T-cell (primary cell): ENCODE measurements at regions not wholly inside any gene's neighbourhood (a gene's known extent, or its start where the extent isn't known, plus 50 kb on each side); places are given as distances from the start of the nearest gene placed in this dataset.

ENCODE experiments used
- ATAC-seq, 4 experiments: fragments of 200-7000 bp in 3 of 4; fragments of 150-1000 bp in 1 of 4; cut with Tn5 transposase; replicated peaks in 1 of 4; 1 replicate in 3 of 4; 2 replicates in 1 of 4; pipeline ENCODE4 v1.10.0; 2021; ENCODE audit warnings: moderate library complexity in 3 of 4, mild to moderate bottlenecking in 2 of 4, moderate number of reproducible peaks in 1 of 4
- CTCF ChIA-PET, 2 donors: fragments of 300-600 bp; sonication (Branson Sonifier 250); formaldehyde crosslinking; loops; one replicate each; lab custom pipeline; 2022; ENCODE audit warnings: antibody characterized with exemption in 2 of 2; lab: Charles Lee
- POLR2A ChIA-PET, 2 donors: fragments of 300-600 bp; sonication (Branson Sonifier 250); formaldehyde crosslinking; loops; one replicate each; lab custom pipeline; 2022; ENCODE audit warnings: antibody characterized with exemption in 2 of 2; lab: Charles Lee
- DNase-seq, 35 experiments: peaks; one replicate each; pipeline versions ENCODE4 v3.0.0 to v3.0.0-alpha.2; 2013 to 2023
- H3K27ac ChIP-seq: one replicate; pipeline ENCODE4 v1.5.1; 2013; ENCODE audit warnings: low read length
- H3K27me3 ChIP-seq, 2 experiments: replicated peaks in 1 of 2; 1 replicate in 1 of 2; 2 replicates in 1 of 2; pipeline versions ENCODE4 v1.6.1 to v1.7.0; 2013; ENCODE audit warnings: low read length in 1 of 2, mixed read lengths in 1 of 2; ENCODE audit not compliant: control insufficient read depth in 2 of 2, insufficient read depth in 2 of 2; ENCODE audit errors: extremely low read depth in 1 of 2
- H3K36me3 ChIP-seq, 2 donors: 1 replicate in 1 of 2; 2 replicates in 1 of 2; pipeline versions ENCODE4 v1.6.1 to v1.7.0; 2013; ENCODE audit warnings: low read length in 1 of 2; ENCODE audit not compliant: control insufficient read depth in 2 of 2, insufficient read depth in 1 of 2; ENCODE audit errors: extremely low read depth in 1 of 2
- H3K4me1 ChIP-seq, 2 experiments: 1 replicate in 1 of 2; 2 replicates in 1 of 2; pipeline versions ENCODE4 v1.6.1 to v1.7.0; 2013; ENCODE audit warnings: low read length in 2 of 2, mixed read lengths in 1 of 2; ENCODE audit not compliant: insufficient read depth in 2 of 2, control insufficient read depth in 1 of 2; ENCODE audit errors: extremely low read depth in 1 of 2
- H3K4me3 ChIP-seq, 2 donors: 1 replicate in 1 of 2; 2 replicates in 1 of 2; pipeline versions ENCODE4 v1.5.1 to v1.7.0; 2013; ENCODE audit warnings: mild to moderate bottlenecking in 2 of 2, low read length in 1 of 2, moderate library complexity in 1 of 2; ENCODE audit not compliant: control insufficient read depth in 1 of 2; ENCODE audit errors: extremely low read depth in 1 of 2
- H3K9me3 ChIP-seq: 2 replicates; pipeline ENCODE4 v1.7.0; 2013
- H3K27ac Mint-ChIP-seq, 2 donors: one replicate each; pipeline ENCODE4 v1.8.0; 2020 to 2021; ENCODE audit warnings: mild to moderate bottlenecking in 2 of 2, mixed read lengths in 2 of 2
- H3K27me3 Mint-ChIP-seq, 2 donors: one replicate each; pipeline ENCODE4 v1.8.0; 2021 to 2022; ENCODE audit warnings: mixed read lengths in 2 of 2
- H3K36me3 Mint-ChIP-seq: one replicate; pipeline ENCODE4 v1.8.0; 2021; ENCODE audit warnings: mixed read lengths
- H3K4me1 Mint-ChIP-seq, 3 donors: one replicate each; pipeline ENCODE4 v1.8.0; 2020 to 2022; ENCODE audit warnings: mixed read lengths in 3 of 3, mild to moderate bottlenecking in 1 of 3
- H3K4me3 Mint-ChIP-seq, 3 donors: one replicate each; pipeline ENCODE4 v1.8.0; 2020 to 2022; ENCODE audit warnings: mild to moderate bottlenecking in 3 of 3, mixed read lengths in 3 of 3, moderate library complexity in 3 of 3
- H3K9me3 Mint-ChIP-seq, 3 donors: one replicate each; pipeline ENCODE4 v1.8.0; 2020 to 2022; ENCODE audit warnings: mixed read lengths in 3 of 3
- WGBS: methylation state at CpG from one replicate; pipeline ENCODE4 v1.1.5; 2013; ENCODE audit warnings: missing lambda C conversion rate; ENCODE audit not compliant: insufficient coverage; 5-methylcytosine and 5-hydroxymethylcytosine counted together

GRCh38 chr20:5433352-5433751 is 116.6 kb upstream of the PROKR2 start:
- H3K4me3 ChIP-seq = no peak overlapping the region
- Mint-ChIP-seq H3K9me3 (peaks cover 0 to 2% (median 0%) of the 10 kb centered on the region in 3 donors), H3K4me1 (no peaks in the 10 kb centered on the region), H3K4me3 (no peak overlapping the region), H3K27ac (no peak overlapping the region), H3K27me3 (peaks cover 8 to 22% of the 10 kb centered on the region in 2 donors), H3K36me3 (no peaks in the 10 kb centered on the region)
- H3K9me3 ChIP-seq = no peaks in the 10 kb centered on the region
- H3K27ac ChIP-seq = no peak overlapping the region
- no peaks in the 10 kb centered on the region for H3K4me1 ChIP-seq
- peaks cover 3 to 15% of the 10 kb centered on the region in 2 experiments for H3K27me3 ChIP-seq
- no peak for ATAC-seq
- POLR2A ChIA-PET = no interaction called here
- no peak for DNase-seq
- CTCF ChIA-PET = no interaction called here
- 85% methylated on average over 3 of the region's 3 CpGs for WGBS
- no peaks in the 10 kb centered on the region for H3K36me3 ChIP-seq

- Histone ChIP-seq H3K9me3 (no peaks in the 10 kb centered on the region), H3K27me3 (peaks cover 3 to 11% of the 10 kb centered on the region in 2 experiments), H3K27ac (no peak overlapping the region), H3K4me1 (no peaks in the 10 kb centered on the region), H3K4me3 (no peak overlapping the region), H3K36me3 (no peaks in the 10 kb centered on the region)
- Mint-ChIP-seq H3K4me1 (no peaks in the 10 kb centered on the region), H3K9me3 (no peaks in the 10 kb centered on the region), H3K27ac (no peak overlapping the region), H3K4me3 (no peak overlapping the region), H3K36me3 (no peaks in the 10 kb centered on the region), H3K27me3 (peaks cover 8 to 22% of the 10 kb centered on the region in 2 donors)
- ChIA-PET CTCF (no interaction called here), POLR2A (no interaction called here)
- WGBS = 79% methylated on average over 14 of the region's 15 CpGs
- ATAC-seq = no peak
- no peak for DNase-seq
Measured at GRCh38 chr20:5432030-5432429, 115.3 kb upstream of the PROKR2 start.

- H3K27me3 Mint-ChIP-seq = peaks cover 9 to 18% of the 10 kb centered on the region in 2 donors
- no peak overlapping the region for H3K27ac Mint-ChIP-seq
- no peak for DNase-seq
- H3K4me3 Mint-ChIP-seq = no peak overlapping the region
- H3K9me3 ChIP-seq = no peaks in the 10 kb centered on the region
- no peak for ATAC-seq
- peaks cover 3 to 11% of the 10 kb centered on the region in 2 experiments for H3K27me3 ChIP-seq
- H3K4me1 Mint-ChIP-seq = no peaks in the 10 kb centered on the region
- H3K4me1 ChIP-seq = no peaks in the 10 kb centered on the region
- no peaks in the 10 kb centered on the region for H3K9me3 Mint-ChIP-seq
- no peak overlapping the region for H3K27ac ChIP-seq
- POLR2A ChIA-PET = no interaction called here
- no CpG with 5 or more reads among the region's 2 CpGs for WGBS
- no peaks in the 10 kb centered on the region for H3K36me3 ChIP-seq
- CTCF ChIA-PET = no interaction called here
- no peak overlapping the region for H3K4me3 ChIP-seq
- no peaks in the 10 kb centered on the region for H3K36me3 Mint-ChIP-seq
Measured at GRCh38 chr20:5430670-5431069, 113.9 kb upstream of the PROKR2 start.

GRCh38 chr20:5426026-5426425 is 109.3 kb upstream of the PROKR2 start:
- ChIA-PET CTCF (no interaction called here), POLR2A (no interaction called here)
- no peaks in the 10 kb centered on the region for H3K36me3 ChIP-seq
- WGBS = 93% methylated on average over 3 of the region's 4 CpGs
- peaks cover 3% of the 10 kb centered on the region in 2 experiments for H3K27me3 ChIP-seq
- H3K9me3 Mint-ChIP-seq = peaks cover 0 to 6% (median 5%) of the 10 kb centered on the region in 3 donors
- H3K27ac ChIP-seq = no peak overlapping the region
- no peak overlapping the region for H3K27ac Mint-ChIP-seq
- DNase-seq = no peak
- H3K4me3 Mint-ChIP-seq = no peak overlapping the region
- no peak for ATAC-seq
- H3K4me1 Mint-ChIP-seq = no peaks in the 10 kb centered on the region
- no peaks in the 10 kb centered on the region for H3K9me3 ChIP-seq
- H3K36me3 Mint-ChIP-seq = no peaks in the 10 kb centered on the region
- H3K27me3 Mint-ChIP-seq = peaks cover 31 to 33% of the 10 kb centered on the region in 2 donors
- H3K4me1 ChIP-seq = no peaks in the 10 kb centered on the region
- no peak overlapping the region for H3K4me3 ChIP-seq

- CTCF ChIA-PET = no interaction called here
- Histone ChIP-seq H3K36me3 (no peaks in the 10 kb centered on the region), H3K4me3 (no peak overlapping the region), H3K4me1 (no peaks in the 10 kb centered on the region), H3K27ac (no peak overlapping the region), H3K27me3 (peaks cover 0 to 4% of the 10 kb centered on the region in 2 experiments), H3K9me3 (no peaks in the 10 kb centered on the region)
- Mint-ChIP-seq H3K27me3 (peaks cover 8 to 9% of the 10 kb centered on the region in 2 donors), H3K4me1 (no peaks in the 10 kb centered on the region), H3K27ac (no peak overlapping the region), H3K9me3 (no peaks in the 10 kb centered on the region), H3K36me3 (no peaks in the 10 kb centered on the region), H3K4me3 (no peak overlapping the region)
- WGBS = 70% methylated on average over 4 of the region's 5 CpGs
- ATAC-seq = no peak
- no peak for DNase-seq
- POLR2A ChIA-PET = no interaction called here
Measured at GRCh38 chr20:5416086-5416485, 99.3 kb upstream of the PROKR2 start.

GRCh38 chr20:5413394-5413793 is 96.6 kb upstream of the PROKR2 start:
- DNase-seq (no peak), ATAC-seq (no peak)
- Histone ChIP-seq H3K27me3 (peaks cover 0 to 8% of the 10 kb centered on the region in 2 experiments), H3K36me3 (no peaks in the 10 kb centered on the region), H3K9me3 (no peaks in the 10 kb centered on the region), H3K27ac (no peak overlapping the region), H3K4me1 (no peaks in the 10 kb centered on the region), H3K4me3 (no peak overlapping the region)
- no peaks in the 10 kb centered on the region for H3K4me1 Mint-ChIP-seq
- ChIA-PET CTCF (no interaction called here), POLR2A (no interaction called here)
- H3K27ac Mint-ChIP-seq = no peak overlapping the region
- H3K36me3 Mint-ChIP-seq = no peaks in the 10 kb centered on the region
- 60% methylated on average over 1 of the region's 3 CpGs for WGBS
- peaks cover 0 to 17% of the 10 kb centered on the region in 2 donors for H3K27me3 Mint-ChIP-seq
- no peaks in the 10 kb centered on the region for H3K9me3 Mint-ChIP-seq
- no peak overlapping the region for H3K4me3 Mint-ChIP-seq

- H3K36me3 ChIP-seq = no peaks in the 10 kb centered on the region
- H3K27ac ChIP-seq = no peak overlapping the region
- DNase-seq = no peak
- H3K4me1 ChIP-seq = no peaks in the 10 kb centered on the region
- H3K36me3 Mint-ChIP-seq = no peaks in the 10 kb centered on the region
- no peak overlapping the region for H3K4me3 Mint-ChIP-seq
- peaks cover 0 to 4% (median under 1%) of the 10 kb centered on the region in 3 donors for H3K9me3 Mint-ChIP-seq
- no peak overlapping the region for H3K4me3 ChIP-seq
- no peaks in the 10 kb centered on the region for H3K4me1 Mint-ChIP-seq
- no peak overlapping the region for H3K27ac Mint-ChIP-seq
- H3K9me3 ChIP-seq = no peaks in the 10 kb centered on the region
- peaks cover 0 to 12% of the 10 kb centered on the region in 2 experiments for H3K27me3 ChIP-seq
- CTCF ChIA-PET = no interaction called here
- peaks cover 17 to 31% of the 10 kb centered on the region in 2 donors for H3K27me3 Mint-ChIP-seq
- POLR2A ChIA-PET = no interaction called here
- no peak for ATAC-seq
Measured at GRCh38 chr20:5410470-5410869, 93.7 kb upstream of the PROKR2 start.
